GM12891 (cell line): ENCODE measurements at regions not wholly inside any gene's neighbourhood (a gene's known extent, or its start where the extent isn't known, plus 50 kb on each side); places are given as distances from the start of the nearest gene placed in this dataset.

Experiments used
- POLR2A ChIP-seq: IDR thresholded peaks from 2 replicates; pipeline ENCODE4 v1.6.1; 2011; ENCODE audit warnings: low read depth, low read length, control low read depth
- POLR2AphosphoS5 ChIP-seq: IDR thresholded peaks from 2 replicates; pipeline ENCODE4 v1.6.1; 2011; ENCODE audit warnings: low read depth, low read length, control low read depth

DNA sequence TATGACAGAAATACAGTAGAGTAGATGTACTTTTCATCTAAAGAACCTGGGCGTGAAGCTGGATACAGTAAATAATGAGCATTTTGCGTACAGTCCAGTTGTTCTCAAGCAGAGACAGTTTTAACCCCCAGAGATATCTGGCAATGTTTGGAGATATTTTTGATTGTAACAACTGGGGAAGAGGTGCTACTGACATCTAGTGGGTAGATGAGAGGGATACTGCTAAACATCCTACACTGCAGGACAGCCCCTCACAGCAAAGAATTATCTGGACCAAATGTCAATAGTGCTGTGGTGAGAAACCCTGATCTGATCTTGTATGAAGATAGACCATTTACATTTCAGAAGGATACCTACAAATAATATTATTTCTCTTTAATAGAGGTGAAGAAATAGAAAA lies 200.2 kb upstream of the FAM47A start:
- TF ChIP-seq POLR2A (no peak), POLR2AphosphoS5 (no peak)
